ENCODE measurements at regions not wholly inside any gene's neighbourhood (a gene's known extent, or its start where the extent isn't known, plus 50 kb on each side); places are given as distances from the start of the nearest gene placed in this dataset.
A peak's percentile ranks its signal among the peaks of the same experiment; 100 is the strongest.

DNA sequence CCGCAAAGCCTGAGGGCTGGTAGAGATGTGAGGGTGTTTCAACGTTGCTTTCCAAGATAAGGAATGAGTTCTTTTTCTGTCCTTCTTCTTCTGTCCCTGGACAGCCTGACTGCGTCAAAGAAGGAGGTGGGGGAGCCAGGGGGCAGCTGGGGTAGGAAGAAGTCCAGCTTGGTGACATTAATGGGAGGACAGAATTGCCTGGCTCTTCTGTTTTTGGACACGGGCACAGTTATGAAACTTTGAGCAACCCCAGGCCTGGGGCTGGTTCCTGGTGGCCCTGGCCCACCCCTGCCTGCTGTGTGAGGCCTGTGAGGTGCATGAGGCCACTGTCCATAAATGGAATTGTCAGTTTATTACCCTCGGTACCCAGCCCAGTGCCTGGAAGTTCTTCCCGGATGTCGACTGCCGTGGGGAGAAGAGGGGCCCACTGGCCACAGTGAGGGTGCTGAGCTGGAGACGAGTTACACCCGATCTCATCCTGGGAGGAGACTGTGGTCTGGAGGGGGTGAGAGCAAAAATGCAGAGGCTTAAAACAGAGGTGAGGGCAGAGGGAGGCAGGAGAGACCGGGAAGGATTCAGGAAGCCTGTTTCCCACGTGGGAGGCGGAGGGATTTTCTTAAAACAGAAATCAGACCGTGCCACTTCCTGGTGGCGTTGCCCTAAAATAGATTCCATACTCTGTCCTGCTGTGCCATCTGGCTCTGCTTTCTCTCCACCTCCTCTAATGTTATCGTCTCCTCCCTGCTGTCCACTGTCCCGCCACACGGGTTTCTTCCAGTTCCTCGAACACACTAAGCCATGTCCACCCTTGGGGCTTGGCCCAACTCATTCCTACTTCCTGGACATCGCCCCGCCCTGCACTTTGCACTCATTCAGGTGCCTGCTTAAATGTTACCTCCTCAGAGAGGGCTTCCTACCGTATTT is 59.7 kb upstream of the RASD2 start:
- DNase-seq: no peak
- peak overlapping the region; percentile 81 for H2AFZ ChIP-seq (replicated peaks; ENCODE audit: low read length, poor library complexity)
- peaks cover 3% of the 10 kb centered on the region; the same call in 1 of the 2 replicates for H3K9me3 ChIP-seq (ENCODE audit: control insufficient read depth, insufficient read depth, low read length)
- TF ChIP-seq SMC3 (IDR thresholded peaks at IDR 0.05; ENCODE audit: low read depth, low read length) (no peak), RFX5 (IDR thresholded peaks at IDR 0.05; ENCODE audit: low read depth, low read length) (no peak), CEBPB (IDR thresholded peaks at IDR 0.05; ENCODE audit: low read depth, low read length) (no peak), RAD21 (IDR thresholded peaks at IDR 0.05; ENCODE audit: low read length) (no peak), MAZ (IDR thresholded peaks at IDR 0.05; ENCODE audit: borderline replicate concordance, low read depth, low read length) (no peak), BHLHE40 (IDR thresholded peaks at IDR 0.05; ENCODE audit: low read depth, low read length) (no peak), MXI1 (IDR thresholded peaks at IDR 0.05; ENCODE audit: borderline replicate concordance, low read depth, low read length) (no peak), MAFK (IDR thresholded peaks at IDR 0.05; ENCODE audit: low read depth, low read length) (no peak), POLR2A (IDR thresholded peaks at IDR 0.05; ENCODE audit: low read depth, low read length) (no peak), NFE2L2 (IDR thresholded peaks at IDR 0.05; ENCODE audit: low read depth, low read length) (no peak), CHD1 (IDR thresholded peaks at IDR 0.05; ENCODE audit: low read depth, low read length) (no peak)
- TF ChIP-seq, protein P1, sequence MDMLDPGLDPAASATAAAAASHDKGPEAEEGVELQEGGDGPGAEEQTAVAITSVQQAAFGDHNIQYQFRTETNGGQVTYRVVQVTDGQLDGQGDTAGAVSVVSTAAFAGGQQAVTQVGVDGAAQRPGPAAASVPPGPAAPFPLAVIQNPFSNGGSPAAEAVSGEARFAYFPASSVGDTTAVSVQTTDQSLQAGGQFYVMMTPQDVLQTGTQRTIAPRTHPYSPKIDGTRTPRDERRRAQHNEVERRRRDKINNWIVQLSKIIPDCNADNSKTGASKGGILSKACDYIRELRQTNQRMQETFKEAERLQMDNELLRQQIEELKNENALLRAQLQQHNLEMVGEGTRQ (IDR thresholded peaks at IDR 0.05; ENCODE audit: low read depth, low read length): no peak
- TF ChIP-seq, protein P2, sequence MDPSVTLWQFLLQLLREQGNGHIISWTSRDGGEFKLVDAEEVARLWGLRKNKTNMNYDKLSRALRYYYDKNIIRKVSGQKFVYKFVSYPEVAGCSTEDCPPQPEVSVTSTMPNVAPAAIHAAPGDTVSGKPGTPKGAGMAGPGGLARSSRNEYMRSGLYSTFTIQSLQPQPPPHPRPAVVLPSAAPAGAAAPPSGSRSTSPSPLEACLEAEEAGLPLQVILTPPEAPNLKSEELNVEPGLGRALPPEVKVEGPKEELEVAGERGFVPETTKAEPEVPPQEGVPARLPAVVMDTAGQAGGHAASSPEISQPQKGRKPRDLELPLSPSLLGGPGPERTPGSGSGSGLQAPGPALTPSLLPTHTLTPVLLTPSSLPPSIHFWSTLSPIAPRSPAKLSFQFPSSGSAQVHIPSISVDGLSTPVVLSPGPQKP (IDR thresholded peaks at IDR 0.05; ENCODE audit: borderline replicate concordance, low read depth, low read length): no peak
- TF ChIP-seq, protein P3, sequence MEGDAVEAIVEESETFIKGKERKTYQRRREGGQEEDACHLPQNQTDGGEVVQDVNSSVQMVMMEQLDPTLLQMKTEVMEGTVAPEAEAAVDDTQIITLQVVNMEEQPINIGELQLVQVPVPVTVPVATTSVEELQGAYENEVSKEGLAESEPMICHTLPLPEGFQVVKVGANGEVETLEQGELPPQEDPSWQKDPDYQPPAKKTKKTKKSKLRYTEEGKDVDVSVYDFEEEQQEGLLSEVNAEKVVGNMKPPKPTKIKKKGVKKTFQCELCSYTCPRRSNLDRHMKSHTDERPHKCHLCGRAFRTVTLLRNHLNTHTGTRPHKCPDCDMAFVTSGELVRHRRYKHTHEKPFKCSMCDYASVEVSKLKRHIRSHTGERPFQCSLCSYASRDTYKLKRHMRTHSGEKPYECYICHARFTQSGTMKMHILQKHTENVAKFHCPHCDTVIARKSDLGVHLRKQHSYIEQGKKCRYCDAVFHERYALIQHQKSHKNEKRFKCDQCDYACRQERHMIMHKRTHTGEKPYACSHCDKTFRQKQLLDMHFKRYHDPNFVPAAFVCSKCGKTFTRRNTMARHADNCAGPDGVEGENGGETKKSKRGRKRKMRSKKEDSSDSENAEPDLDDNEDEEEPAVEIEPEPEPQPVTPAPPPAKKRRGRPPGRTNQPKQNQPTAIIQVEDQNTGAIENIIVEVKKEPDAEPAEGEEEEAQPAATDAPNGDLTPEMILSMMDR (conservative IDR thresholded peaks at IDR 0.05; ENCODE audit: low read depth, low read length): no peak

More for the DNA sequence above, 59.7 kb upstream of the RASD2 start:
- peak overlapping the region; percentile 57 for H4K5ac ChIP-seq (ENCODE audit: low read depth, low read length)
- peak overlapping the region; percentile 63 for H3K4ac ChIP-seq (ENCODE audit: low read depth, low read length)
- peak overlapping the region; percentile 0 for H2AK9ac ChIP-seq (replicated peaks; ENCODE audit: low read depth, low read length, poor library complexity)
- H4K8ac ChIP-seq (ENCODE audit: low read depth in 2 of 2, low read length in 2 of 2): peak overlapping the region; percentile 13 to 39; a peak in 1 of 4 replicates
- 53% methylated on average over 3 of the region's 22 CpGs; no CpG with 5 or more reads in 1 of the 2 experiments for WGBS, 2 experiments (ENCODE audit: extremely low coverage in 2 of 2, insufficient read length in 1 of 2)
- dilution Hi-C loops (cut with HindIII; ENCODE audit: low sequenced_read_pairs, unreplicated experiment) (no loop called here), in situ Hi-C loops (cut with MboI; ENCODE audit: low sequenced_read_pairs) (no loop called here), intact Hi-C loops (cut with micrococcal nuclease) (no loop called here)
- no peak overlapping the region for H3K9ac ChIP-seq (ENCODE audit: low read depth, low read length)
- H3K9me1 ChIP-seq (ENCODE audit: insufficient read depth, low read length): 0 out of 2 replicates have a peak, but pooled peaks cover 4% of the 10 kb centered on the region
- ChIA-PET POLR2A (ENCODE audit: unreplicated experiment) (no interaction called here), CTCF (no interaction called here)
- H2BK15ac ChIP-seq (ENCODE audit: low read depth, low read length): peak overlapping the region; percentile 37; the same call in 1 of the 3 replicates
- H3K4me3 ChIP-seq (ENCODE audit: insufficient read depth, low read depth, low read length): no peak overlapping the region
- ATAC-seq (ENCODE audit: low read depth): no peak
- H3K14ac ChIP-seq (replicated peaks; ENCODE audit: low read depth, low read length): no peak overlapping the region; the same call in none of the 2 replicates
- H2BK120ac ChIP-seq (ENCODE audit: low read depth, low read length): peak overlapping the region; percentile 45
- H3K4me1 ChIP-seq (ENCODE audit: control insufficient read depth, insufficient read depth, low read length): peaks cover 20% of the 10 kb centered on the region
- H2BK5ac ChIP-seq (ENCODE audit: low read depth, low read length, poor library complexity, severe bottlenecking): no peak overlapping the region
- H3K27ac ChIP-seq (ENCODE audit: insufficient read depth, low read length): no peak overlapping the region
- H3K56ac ChIP-seq (ENCODE audit: extremely low read depth, insufficient read depth, low read length): no peak overlapping the region
- no peak overlapping the region for H4K91ac ChIP-seq (ENCODE audit: insufficient read depth, low read depth, low read length)
- peak overlapping the region; percentile 40; the same call in 1 of the 2 replicates for H3K18ac ChIP-seq (ENCODE audit: low read depth, low read length)
- no peak overlapping the region for H3K4me2 ChIP-seq (ENCODE audit: low read depth, low read length)
- H3K27me3 ChIP-seq (ENCODE audit: control insufficient read depth, insufficient read depth, low read length): no peaks in the 10 kb centered on the region
- peak overlapping the region; percentile 56; the same call in 1 of the 2 replicates for H2AK5ac ChIP-seq (ENCODE audit: low read depth, low read length)
- H2BK20ac ChIP-seq (ENCODE audit: low read depth, low read length): peak overlapping the region; percentile 36; the same call in 1 of the 2 replicates
- no peaks in the 10 kb centered on the region for H3K36me3 ChIP-seq (ENCODE audit: control insufficient read depth, insufficient read depth, low read length)
- H3K79me1 ChIP-seq (ENCODE audit: low read depth in 1 of 2, low read length in 2 of 2): no peaks in the 10 kb centered on the region
- H4K20me1 ChIP-seq (ENCODE audit: insufficient read depth, low read length): no peaks in the 10 kb centered on the region
- no TSS peak for BruUV-seq (replicated peaks)
- H3K23ac ChIP-seq (ENCODE audit: low read depth, low read length): no peak overlapping the region

All from IMR-90 (cell line).